GM19239 (cell line): ENCODE measurements at regions not wholly inside any gene's neighbourhood (a gene's known extent, or its start where the extent isn't known, plus 50 kb on each side); places are given as distances from the start of the nearest gene placed in this dataset.

ENCODE experiments used
- DNase-seq: peaks from one replicate; pipeline ENCODE4 v3.0.0; 2011; ENCODE audit warnings: low spot score; ENCODE audit not compliant: insufficient read length
- FAIRE-seq: peaks from 2 replicates; lab custom pipeline; 2011; peaks lifted over from hg19 to GRCh38; lab: Jason Lieb, UNC

DNA sequence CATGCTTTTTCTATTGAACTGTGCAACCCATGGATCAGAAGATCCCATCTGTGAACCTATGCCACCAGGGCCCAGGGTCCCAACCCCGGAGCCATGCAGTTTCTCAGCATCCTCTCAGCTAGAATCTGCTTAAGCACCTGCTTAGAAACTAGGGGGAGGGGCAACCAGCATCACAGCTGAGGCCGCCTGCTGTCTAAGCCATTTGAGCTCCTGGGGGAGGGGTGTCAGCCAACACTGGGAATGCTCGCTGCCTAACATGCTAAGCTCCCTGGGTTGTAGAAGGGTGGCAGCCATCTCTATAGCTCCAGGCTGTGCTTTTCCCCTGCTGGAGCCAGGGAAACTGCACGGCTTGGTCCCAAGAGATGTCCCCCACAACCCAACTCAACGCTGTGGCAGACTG, 322.8 kb downstream of the EDEM1 start:
- FAIRE-seq (no peak), DNase-seq (no peak)

DNA sequence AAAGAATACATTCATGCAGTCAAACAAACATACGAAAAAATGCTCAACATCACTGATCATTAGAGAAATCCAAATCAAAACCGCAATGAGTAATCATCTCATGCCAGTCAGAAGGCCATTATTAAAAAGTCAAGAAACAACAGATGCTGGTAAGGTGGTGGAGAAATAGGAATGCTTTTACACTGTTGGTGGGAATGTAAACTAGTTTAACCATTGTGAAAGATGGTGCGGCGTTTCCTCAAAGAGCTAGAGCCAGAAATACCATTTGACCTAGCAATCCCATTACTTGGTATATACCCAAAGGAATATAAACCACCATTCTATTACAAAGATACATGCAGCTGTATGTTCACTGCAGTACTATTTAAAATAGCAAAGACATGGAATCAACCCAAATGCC, 330.4 kb downstream of the EDEM1 start:
- FAIRE-seq (no peak), DNase-seq (no peak)

DNA sequence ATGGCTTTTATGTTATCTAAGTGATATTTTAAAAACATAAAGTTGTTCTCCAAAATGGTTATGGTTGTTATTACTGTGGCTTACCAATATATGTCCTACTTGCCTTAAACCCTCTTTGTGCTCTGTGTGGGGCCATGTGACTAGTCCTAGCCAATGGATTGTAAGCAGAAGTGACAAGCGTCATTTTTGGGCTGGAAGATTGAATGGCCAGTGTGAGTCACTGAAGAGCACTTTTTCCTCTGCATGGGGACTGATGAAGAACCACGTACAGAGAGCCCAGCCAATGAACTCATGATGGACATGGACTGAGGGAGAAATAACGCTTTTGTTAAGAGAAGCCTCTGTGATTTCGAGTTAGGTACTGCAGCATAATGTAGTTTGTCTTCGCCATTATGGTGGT, 332.7 kb downstream of the EDEM1 start:
- no peak for DNase-seq
- FAIRE-seq, result no peak

DNA sequence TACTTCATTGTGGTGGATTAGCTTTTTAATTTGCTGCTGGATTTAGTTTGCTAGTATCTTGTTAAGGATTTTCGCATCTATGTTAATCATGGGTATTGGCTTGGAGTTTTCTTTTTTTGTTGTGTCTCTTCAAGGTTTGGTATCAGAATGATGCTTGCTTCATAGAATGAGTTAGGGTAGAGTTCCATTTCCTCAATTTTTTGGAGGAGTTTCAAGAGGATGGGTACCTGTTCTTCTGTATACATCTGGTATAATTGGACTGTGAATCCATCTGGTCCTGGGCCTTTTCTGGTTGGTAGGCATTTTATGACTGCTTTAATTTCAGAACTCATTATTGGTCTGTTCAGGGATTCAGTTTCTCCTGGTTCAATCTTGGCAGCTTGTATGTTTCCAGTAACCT, 335.6 kb downstream of the EDEM1 start:
- DNase-seq, result no peak
- no peak for FAIRE-seq

DNA sequence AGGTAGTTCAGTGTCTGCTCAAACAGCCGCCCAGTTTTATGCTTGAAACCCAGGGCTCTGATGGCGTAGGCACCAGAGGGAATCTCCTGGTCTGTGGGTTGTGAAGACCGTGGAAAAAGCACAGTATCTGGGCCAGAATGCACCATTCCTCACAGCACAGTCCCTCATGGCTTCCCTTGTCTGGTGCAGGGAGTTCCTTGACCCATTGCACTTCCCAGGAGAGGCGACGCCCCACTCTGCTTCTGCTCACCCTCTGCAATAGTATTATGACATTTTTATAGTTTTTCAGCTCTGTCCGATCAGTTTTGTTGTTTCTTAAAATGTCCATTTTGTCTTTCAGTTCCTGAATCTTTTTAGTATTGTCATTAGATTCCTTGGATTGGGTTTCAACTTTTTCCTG, 343.5 kb downstream of the EDEM1 start:
- no peak for FAIRE-seq

DNA sequence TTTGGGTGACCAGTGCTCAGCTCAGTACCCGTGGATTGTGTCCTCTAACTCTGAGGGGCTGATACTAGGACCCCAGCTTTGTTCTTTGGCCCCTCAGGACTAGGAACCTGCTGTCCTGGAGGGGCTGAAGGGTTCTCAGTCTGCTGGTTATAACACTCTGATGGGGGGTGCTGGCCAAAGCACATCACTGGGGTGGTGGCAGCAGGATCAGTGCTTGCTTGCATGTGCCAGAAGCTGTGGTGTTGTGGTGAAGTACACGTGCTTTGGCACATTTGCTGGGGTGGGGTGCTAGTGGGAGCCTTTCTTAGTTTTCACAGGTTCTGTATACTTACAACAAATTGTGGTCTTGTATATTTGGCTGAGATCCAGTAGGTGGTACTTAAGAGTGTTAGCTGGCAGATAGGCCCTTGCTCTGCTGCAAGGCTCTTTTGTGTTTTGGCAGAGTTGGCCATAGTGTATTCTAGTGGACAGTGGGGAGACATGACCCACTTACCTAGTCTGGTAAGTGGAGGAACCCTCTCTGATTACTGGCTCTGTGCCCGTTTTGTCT, 344.3 kb downstream of the EDEM1 start:
- no peak for DNase-seq
- FAIRE-seq, result no peak

More for the DNA sequence above, 343.5 kb downstream of the EDEM1 start:
- no peak for DNase-seq

DNA sequence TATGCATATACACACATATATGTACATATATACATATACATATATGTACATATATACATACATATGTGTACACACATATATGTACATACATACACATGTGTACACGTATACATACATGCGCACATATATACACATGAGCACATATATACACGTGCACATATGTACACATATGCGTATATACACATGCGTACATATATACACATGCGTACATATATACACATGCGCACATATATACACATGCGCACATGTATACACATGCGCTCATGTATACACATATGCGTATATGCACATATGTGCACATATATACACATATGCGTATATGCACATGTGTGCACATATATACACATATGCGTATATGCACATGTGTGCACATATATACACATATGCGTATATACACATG, 353.0 kb downstream of the EDEM1 start:
- FAIRE-seq (no peak), DNase-seq (no peak)

DNA sequence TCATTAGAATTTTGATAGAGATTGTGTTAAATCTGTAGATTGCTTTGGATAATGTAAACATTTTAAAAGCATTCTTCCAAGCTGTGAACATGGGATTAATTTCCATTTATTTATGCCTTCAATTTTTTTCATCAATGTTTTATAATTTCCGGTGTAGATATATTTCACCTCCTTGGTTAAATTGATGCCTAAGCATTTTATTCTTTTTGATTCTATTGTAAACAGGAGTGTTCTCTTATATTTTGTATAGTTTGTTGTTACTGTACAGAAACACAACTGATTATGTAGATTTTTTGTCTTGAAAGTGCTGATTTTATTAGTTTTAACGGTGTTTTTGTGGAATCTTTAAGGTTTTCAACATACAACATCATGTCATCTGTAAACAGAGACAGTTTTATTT, 355.0 kb downstream of the EDEM1 start:
- no peak for FAIRE-seq
- DNase-seq, result no peak

DNA sequence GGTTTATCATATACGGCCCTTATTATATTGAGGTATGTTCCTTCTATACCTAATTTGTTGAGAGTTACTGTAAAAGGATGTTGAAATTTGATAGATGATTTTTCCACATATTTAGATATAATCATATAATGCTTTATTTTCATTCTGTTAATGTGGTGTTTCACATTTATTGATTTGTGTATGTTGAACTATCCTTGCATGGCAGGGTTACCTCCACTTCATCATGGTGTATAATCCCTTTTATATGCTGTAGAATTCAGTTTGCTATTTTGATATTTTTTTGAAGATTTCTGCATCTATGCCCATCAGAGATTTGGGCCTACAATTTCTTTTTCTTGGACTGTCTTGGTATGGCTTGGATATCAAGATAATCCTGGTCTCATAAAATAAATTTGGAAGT, 355.5 kb downstream of the EDEM1 start:
- DNase-seq, result no peak
- FAIRE-seq, result no peak

DNA sequence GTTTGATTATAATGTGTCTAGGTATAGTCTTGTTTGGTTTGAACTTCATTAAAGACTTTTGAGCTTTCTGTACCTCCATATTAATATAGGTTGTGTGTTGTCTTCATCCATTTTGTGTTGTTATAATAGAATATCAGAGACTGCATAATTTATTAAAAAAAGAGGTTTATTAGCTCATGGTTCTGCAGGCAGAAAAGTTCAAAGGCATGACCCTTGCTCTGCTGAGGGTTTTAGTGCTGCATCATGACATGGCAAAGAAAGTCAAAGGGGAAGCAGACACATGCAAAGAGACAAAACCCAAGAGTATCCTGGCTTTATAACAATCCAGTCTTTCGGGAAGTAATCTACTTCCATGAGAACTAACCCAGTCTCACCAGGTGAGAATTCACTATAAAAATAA, 358.2 kb downstream of the EDEM1 start:
- DNase-seq (no peak), FAIRE-seq (no peak)

DNA sequence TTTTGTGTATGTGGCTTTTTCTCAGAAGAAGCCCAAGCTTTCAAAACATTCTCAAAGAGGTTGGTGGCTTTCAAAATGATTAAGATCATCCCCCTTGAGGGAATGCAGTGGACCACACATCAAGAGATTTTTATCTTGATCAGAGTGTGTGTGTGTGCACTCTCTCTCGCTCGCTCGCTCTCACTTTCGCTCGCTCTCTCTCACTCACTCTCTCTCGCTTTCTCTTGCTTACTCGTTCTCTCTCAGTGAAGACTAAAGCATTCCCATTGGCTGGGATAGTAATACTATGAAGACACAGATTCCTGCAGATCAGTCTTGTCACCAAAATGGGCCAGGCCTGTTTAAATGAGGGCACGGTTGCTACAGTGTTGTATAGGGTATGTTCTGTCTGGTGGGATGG, 365.7 kb downstream of the EDEM1 start:
- no peak for FAIRE-seq
- DNase-seq, result no peak

DNA sequence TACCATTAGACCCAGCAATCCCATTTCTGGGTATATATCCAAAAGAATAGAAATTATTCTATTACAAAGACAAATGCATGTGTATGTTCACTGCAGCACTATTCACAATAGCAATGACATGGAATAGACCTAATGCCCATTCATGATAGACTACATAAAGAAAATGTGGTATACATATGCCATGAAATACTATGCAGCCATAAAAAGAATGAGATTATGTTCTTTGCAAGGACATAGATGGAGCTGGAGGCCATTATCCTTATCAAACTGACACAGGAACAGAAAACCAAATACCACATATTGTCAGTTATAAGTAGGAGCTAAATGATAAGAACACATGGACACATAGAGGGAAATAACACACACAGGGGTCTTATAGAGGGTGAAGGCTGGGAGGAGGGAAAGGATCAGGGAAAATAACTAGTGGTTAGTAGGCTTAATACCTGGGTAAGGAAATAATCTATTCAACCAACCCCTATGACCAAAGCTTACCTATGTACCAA, 366.8 kb downstream of the EDEM1 start:
- DNase-seq (no peak), FAIRE-seq (no peak)

DNA sequence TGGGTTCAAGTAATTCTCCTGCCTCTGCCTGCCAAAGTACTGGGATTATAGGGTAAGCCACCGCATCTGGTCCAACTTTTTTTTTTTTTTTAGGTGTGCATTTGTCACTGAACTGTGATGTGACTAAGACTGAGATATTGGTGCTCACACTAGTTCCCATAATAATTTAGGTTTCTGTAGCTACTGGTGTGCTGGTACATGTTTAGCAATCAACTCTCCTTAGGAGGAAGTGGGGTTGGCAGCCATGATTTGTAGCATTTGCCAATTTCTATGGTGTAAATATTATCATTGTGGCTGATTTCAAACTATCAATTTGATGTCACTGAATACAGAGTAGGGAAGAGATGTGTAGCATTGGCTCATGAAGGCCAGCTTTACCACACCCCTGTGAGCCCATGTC, 372.7 kb downstream of the EDEM1 start:
- no peak for DNase-seq

DNA sequence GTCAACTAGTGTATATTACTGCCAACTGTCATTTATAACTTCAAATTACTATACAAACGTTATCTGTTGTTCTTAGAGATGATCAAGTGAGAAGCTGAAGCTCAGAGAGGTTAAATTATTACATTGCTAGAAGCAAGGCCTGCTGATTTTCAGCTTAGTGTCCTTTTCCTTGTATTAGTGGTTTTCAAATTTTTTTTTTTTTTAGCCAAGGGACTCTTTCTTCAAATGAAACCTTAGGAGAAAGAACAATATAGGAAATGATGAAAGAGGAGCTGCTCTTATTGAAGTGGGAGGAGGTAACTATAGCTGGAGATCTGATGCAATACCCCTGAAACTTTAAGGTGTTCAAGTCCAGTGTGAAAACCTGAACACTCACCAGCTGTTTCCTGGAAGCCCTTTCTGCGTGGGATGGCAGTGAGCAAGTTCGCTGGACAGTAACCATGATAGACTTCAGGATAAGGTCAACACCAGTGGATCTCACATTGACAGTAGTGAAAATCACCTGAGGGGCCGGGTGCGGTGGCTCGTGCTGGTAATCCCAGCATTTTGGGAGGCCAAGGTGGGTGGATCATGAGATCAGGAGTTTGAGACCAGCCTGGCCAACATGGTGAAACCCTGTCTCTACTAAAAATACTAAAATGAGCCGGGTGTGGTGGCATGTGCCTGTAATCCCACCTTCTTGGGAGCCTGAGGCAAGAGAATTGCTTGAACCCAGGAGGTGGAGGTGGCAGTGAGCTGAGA, 376.2 kb downstream of the EDEM1 start:
- no peak for DNase-seq
- FAIRE-seq, result no peak

More for the DNA sequence above, 372.7 kb downstream of the EDEM1 start:
- FAIRE-seq, result no peak

DNA sequence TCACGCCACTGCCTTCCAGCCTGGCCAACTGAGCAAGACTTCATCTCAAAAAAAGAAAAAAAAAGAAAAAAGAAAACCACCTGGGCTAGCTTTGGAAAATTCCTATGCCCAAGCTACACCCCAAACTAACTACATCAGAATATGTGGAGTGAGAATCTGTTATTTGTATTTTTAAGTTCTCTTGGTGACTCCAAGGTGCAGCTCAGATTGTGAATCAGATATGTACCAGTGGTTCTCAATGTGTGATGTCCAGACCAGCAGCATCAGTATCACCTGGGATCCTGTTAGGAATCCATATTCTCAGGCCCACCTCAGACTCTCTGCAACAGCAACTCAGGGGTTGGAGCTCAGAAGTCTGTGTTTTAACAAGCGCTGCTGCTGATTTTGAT, 376.8 kb downstream of the EDEM1 start:
- FAIRE-seq, result no peak
- DNase-seq, result no peak

DNA sequence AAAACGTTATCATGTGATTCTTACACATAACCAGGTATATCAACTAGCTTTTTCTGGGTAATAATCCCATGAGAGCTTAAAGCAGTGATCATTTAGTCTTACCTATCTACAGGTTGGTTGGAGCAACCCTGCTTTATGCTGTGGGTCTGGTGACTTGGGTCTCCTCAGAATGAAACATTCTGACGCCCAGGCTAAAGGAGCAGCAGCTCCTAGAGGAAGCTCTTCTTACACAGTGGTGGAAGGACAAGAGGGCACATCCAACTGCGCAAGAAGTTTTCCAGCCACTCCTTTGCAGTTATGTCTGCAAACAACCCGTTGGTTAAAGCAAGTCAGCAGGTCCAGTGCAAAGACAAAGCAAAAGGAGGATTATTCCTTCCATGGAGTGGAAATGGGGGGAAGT, 377.5 kb downstream of the EDEM1 start:
- FAIRE-seq, result no peak
- DNase-seq, result no peak

DNA sequence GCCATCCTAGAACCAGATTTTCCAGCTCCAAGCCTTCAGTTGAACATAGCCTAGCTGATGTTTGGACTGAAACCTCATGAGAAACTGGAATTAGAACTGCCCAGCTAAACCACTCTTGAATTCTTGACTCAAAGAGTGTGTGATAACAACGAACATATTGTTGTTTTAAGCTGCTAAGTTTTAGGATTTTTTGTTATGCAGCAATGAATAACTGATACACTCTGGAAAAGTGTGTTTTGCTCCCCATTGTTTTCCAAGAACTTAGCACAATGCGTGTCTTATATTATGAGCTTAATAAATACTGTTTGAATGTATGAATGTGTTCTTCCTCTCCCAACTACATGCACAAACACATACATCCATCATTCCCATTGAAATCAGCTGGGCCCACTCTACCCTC, 379.6 kb downstream of the EDEM1 start:
- no peak for FAIRE-seq
- DNase-seq, result no peak

DNA sequence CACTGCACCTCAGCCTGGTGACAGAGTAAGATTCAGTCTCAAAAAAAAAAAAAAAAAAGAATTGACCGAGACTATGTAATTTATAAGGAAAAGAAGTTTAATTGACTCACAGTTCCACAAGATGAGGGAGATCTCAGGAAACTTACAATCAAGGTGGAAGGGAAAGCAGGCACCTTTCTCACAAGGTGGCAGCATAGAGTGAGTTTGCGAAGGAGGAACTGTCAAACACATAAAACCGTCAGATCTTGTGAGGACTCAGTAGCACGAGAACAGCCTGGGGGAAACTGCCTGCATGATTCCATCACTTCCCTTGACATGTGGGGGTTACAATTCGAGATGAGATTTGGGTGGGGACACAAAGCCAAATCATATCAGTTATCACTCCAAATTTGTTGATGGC, 380.9 kb downstream of the EDEM1 start:
- FAIRE-seq, result no peak
- DNase-seq, result no peak

DNA sequence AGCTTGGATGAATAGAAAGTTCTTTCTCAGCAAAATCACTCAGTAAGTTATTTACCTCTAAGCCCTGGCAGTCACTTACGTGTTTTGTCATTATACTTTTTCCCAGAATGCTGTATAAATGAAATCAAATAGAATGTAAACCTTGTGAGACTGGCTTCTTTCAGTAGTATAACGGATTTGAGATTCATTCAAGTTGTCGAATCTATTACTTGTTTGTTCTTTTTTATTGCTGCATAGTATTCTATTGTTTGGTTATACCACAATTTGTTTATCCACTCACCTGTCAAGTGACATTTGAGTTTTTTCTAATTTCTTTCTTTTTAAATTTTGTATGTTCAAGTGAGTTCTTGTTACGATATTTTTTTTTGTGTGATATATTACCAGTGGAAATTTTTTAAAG, 381.6 kb downstream of the EDEM1 start:
- DNase-seq, result no peak
- no peak for FAIRE-seq

DNA sequence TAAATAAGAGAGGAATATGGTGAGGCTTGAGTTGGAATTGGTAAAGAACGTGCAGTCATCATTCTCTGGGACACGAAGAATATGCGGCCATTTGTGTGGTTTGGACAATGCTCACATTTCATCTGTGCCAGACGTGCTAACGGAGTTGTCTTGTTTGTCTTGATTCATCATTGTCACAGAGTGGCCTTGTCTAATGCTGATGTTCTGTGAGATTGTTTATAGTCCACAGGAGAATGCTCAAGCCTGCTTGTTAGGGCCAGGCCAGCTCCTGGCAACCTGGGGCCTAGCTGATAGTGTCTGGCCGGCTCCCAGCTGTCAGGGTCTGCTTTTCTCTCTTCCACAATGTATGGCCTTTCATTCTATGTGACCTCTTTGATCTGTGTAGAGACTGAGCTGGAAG, 384.7 kb downstream of the EDEM1 start:
- no peak for DNase-seq
- FAIRE-seq, result no peak

DNA sequence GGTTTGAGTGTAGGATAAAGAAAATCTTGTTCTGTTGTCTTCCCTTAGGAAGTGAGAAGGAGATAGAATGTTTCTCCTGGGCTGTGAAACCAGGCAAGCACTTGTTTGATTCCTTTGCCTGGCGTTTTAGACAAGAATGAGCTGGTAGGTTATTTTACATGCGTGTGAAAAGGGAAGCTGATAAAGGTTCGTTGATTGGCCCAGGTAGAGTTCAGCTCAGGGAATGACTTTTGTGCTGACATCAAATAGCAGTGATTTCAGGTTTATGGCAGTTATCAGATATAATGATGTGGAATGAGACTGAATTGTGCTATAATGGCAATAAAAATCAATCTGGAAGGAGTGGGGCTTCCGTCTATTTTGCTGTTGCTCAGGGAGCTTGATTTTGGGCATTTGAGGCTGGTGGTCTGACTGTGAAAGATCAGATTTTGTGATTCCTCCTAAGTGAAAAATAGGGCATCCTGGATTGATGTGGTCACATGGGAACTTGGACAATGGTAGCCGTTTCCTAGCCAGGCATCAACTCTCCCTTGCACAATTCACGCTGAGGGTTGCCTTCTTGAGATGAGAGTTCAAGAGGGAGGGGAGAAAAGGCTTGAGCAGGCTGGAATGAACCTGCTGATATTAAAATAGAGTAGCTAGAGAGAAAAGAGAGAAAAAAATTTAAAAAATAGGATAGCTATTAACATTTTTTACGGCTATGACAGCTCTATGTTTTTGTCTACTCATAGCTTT, 388.9 kb downstream of the EDEM1 start:
- no peak for DNase-seq
- FAIRE-seq, result no peak
